SHP77 treated with DMSO at 0.1 percent for 48 hours (cell line): ENCODE measurements at regions not wholly inside any gene's neighbourhood (a gene's known extent, or its start where the extent isn't known, plus 50 kb on each side); places are given as distances from the start of the nearest gene placed in this dataset.
"Not testable (repeated sequence)": the region's sequence is repeated elsewhere in the genome, so short reads cannot be mapped to it uniquely, and the experiment has no call there.

Experiments used
- DNase-seq: peaks from one replicate; lab custom pipeline; 2025; lab: John Stamatoyannopoulos, UW

- no peak for DNase-seq
Observed at GRCh38 chr1:200496937-200497336, 87.1 kb upstream of the ZNF281 start.

GRCh38 chr1:200495901-200496300, 86.1 kb upstream of the ZNF281 start:
- DNase-seq, result no peak

- DNase-seq, result no peak
Observed at GRCh38 chr1:200493344-200493743, 83.5 kb upstream of the ZNF281 start.

- no peak for DNase-seq
Observed at GRCh38 chr1:200491103-200491502, 81.3 kb upstream of the ZNF281 start.

GRCh38 chr1:200490183-200490582, 80.3 kb upstream of the ZNF281 start:
- no peak for DNase-seq

GRCh38 chr1:200488375-200489165, 78.7 kb upstream of the ZNF281 start:
- DNase-seq, result peak; percentile 21

- DNase-seq, result no peak
Observed at GRCh38 chr1:200487650-200488049, 77.8 kb upstream of the ZNF281 start.

- no peak for DNase-seq
Observed at GRCh38 chr1:200486634-200487033, 76.8 kb upstream of the ZNF281 start.

- not testable (repeated sequence) for DNase-seq
Observed at GRCh38 chr1:200484438-200484946, 74.7 kb upstream of the ZNF281 start.

GRCh38 chr1:200483491-200484143, 73.8 kb upstream of the ZNF281 start:
- no peak for DNase-seq

GRCh38 chr1:200480964-200481363, 71.1 kb upstream of the ZNF281 start:
- DNase-seq, result no peak

GRCh38 chr1:200479816-200480215, 70.0 kb upstream of the ZNF281 start:
- no peak for DNase-seq

- no peak for DNase-seq
Observed at GRCh38 chr1:200478945-200479558, 69.2 kb upstream of the ZNF281 start.

GRCh38 chr1:200478239-200478623, 68.4 kb upstream of the ZNF281 start:
- no peak for DNase-seq

- DNase-seq, result no peak
Observed at GRCh38 chr1:200474633-200475032, 64.8 kb upstream of the ZNF281 start.

- no peak for DNase-seq
Observed at GRCh38 chr1:200473698-200474371, 64.0 kb upstream of the ZNF281 start.

- DNase-seq, result no peak
Observed at GRCh38 chr1:200471739-200472138, 61.9 kb upstream of the ZNF281 start.

GRCh38 chr1:200468264-200469001, 58.6 kb upstream of the ZNF281 start:
- no peak for DNase-seq

- no peak for DNase-seq
Observed at GRCh38 chr1:200464784-200465400, 55.1 kb upstream of the ZNF281 start.
